ENCODE measurements at regions not wholly inside any gene's neighbourhood (a gene's known extent, or its start where the extent isn't known, plus 50 kb on each side); places are given as distances from the start of the nearest gene placed in this dataset.

DNA sequence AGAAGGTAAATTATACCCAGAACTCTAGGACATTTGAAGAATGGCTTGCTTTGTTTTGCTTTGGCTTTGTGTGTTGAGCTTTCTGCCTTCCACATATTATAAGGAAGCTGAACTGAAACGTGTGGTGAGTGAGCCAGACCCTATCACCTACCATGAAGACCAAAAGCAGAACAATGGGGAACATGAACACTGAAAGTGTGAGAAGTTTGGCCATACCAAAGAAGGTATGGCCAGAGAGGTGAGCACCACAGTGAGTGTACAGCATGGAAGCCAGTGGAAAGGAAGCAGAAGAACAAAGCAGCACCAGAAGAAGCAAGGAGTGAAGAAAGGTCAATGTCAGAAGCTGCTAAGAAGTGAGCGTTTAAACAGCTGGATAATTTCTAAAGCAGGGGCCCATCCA is 59.7 kb upstream of the CCDC71L start:
- TF ChIP-seq, protein P1, sequence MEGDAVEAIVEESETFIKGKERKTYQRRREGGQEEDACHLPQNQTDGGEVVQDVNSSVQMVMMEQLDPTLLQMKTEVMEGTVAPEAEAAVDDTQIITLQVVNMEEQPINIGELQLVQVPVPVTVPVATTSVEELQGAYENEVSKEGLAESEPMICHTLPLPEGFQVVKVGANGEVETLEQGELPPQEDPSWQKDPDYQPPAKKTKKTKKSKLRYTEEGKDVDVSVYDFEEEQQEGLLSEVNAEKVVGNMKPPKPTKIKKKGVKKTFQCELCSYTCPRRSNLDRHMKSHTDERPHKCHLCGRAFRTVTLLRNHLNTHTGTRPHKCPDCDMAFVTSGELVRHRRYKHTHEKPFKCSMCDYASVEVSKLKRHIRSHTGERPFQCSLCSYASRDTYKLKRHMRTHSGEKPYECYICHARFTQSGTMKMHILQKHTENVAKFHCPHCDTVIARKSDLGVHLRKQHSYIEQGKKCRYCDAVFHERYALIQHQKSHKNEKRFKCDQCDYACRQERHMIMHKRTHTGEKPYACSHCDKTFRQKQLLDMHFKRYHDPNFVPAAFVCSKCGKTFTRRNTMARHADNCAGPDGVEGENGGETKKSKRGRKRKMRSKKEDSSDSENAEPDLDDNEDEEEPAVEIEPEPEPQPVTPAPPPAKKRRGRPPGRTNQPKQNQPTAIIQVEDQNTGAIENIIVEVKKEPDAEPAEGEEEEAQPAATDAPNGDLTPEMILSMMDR (IDR thresholded peaks at IDR 0.05): no peak
- no peak for TF ChIP-seq POLR2A (IDR thresholded peaks at IDR 0.05)
